K562 (cell line): ENCODE measurements at regions not wholly inside any gene's neighbourhood (a gene's known extent, or its start where the extent isn't known, plus 50 kb on each side); places are given as distances from the start of the nearest gene placed in this dataset.

Source experiments
- ATAC-seq: fragments of 200-7000 bp; cut with Tn5 transposase; 3 replicates; pipeline ENCODE4 v1.9.1; 2020; ENCODE audit warnings: moderate library complexity
- BruUV-seq: library from RNA; stranded (reverse); fragments of 400-500 nt; replicated peaks from 2 replicates; lab custom pipeline; 2021; lab: Mats Ljungman, UMichigan
- CTCF ChIA-PET: fragments of 300-600 bp; formaldehyde crosslinking; extraction: SDS; loops from one replicate; lab custom pipeline; 2021; ENCODE audit warnings: low intra/inter-chr PET ratio; lab: Yijun Ruan, JAX
- POLR2A ChIA-PET: fragments of 300-600, 350-650 bp; sonication (Branson Sonifier 250); formaldehyde crosslinking; extraction: SDS; loops from one replicate; lab custom pipeline; 2021; ENCODE audit warnings: antibody characterized with exemption, inconsistent platforms; lab: Yijun Ruan, JAX
- DNase-seq, 4 experiments: peaks; one replicate each; pipeline versions ENCODE4 v3.0.0 to v3.0.0-alpha.2; 2011 to 2018; ENCODE audit warnings: low spot score in 3 of 4, mixed read lengths in 3 of 4; ENCODE audit errors: extremely low read depth in 1 of 4
- FAIRE-seq: peaks from 2 replicates; lab custom pipeline; 2011; peaks lifted over from hg19 to GRCh38; lab: Jason Lieb, UNC
- H2AFZ ChIP-seq: 2 replicates; pipeline ENCODE4 v1.6.0; 2011; ENCODE audit warnings: low read depth, low read length, control low read depth, inconsistent platforms
- H3K27ac ChIP-seq: fragments of 200-600 bp; 3 replicates; pipeline ENCODE4 v1.8.0; 2011; ENCODE audit warnings: low read depth, mild to moderate bottlenecking, control low read depth, inconsistent platforms, low read length, moderate library complexity, mixed read lengths; ENCODE audit errors: extremely low read depth
- H3K27me3 ChIP-seq, 2 experiments: fragments of 300-600 bp in 1 of 2; 2 replicates in 1 of 2; 3 replicates in 1 of 2; pipeline versions ENCODE4 v1.6.0 to v1.8.0; 2011; ENCODE audit warnings: inconsistent platforms in 2 of 2, low read length in 2 of 2, mild to moderate bottlenecking in 1 of 2, mixed read lengths in 1 of 2, moderate library complexity in 1 of 2; ENCODE audit not compliant: control insufficient read depth in 2 of 2, insufficient read depth in 2 of 2
- H3K36me3 ChIP-seq: fragments of 300-600 bp; 3 replicates; pipeline ENCODE4 v1.8.0; 2011; ENCODE audit warnings: mild to moderate bottlenecking, low read length, inconsistent platforms; ENCODE audit not compliant: control insufficient read depth, insufficient read depth
- H3K4me1 ChIP-seq, 2 experiments: fragments of 200-600 bp in 1 of 2; replicated peaks in 1 of 2; 2 replicates in 1 of 2; 3 replicates in 1 of 2; pipeline versions ENCODE4 v1.5.1 to v1.8.0; 2011; ENCODE audit warnings: inconsistent platforms in 2 of 2, low read length in 2 of 2, mild to moderate bottlenecking in 1 of 2, mixed read lengths in 1 of 2, moderate library complexity in 1 of 2; ENCODE audit not compliant: control insufficient read depth in 2 of 2, insufficient read depth in 2 of 2
- H3K4me2 ChIP-seq: 2 replicates; pipeline ENCODE4 v1.6.1; 2011; ENCODE audit warnings: low read length, control low read depth, inconsistent platforms, mixed read lengths; ENCODE audit not compliant: insufficient read depth
- H3K4me3 ChIP-seq: fragments of 200-600 bp; sonication (generic), shearing (Covaris generic); 2 replicates; pipeline ENCODE4 v1.5.1; 2016; ENCODE audit warnings: control low read depth, inconsistent platforms
- H3K79me2 ChIP-seq: fragments of 200-600 bp; 3 replicates; pipeline ENCODE4 v1.8.0; 2011; ENCODE audit warnings: low read length, inconsistent platforms; ENCODE audit not compliant: control insufficient read depth, insufficient read depth
- H3K9ac ChIP-seq, 2 experiments: 2 replicates each; pipeline versions ENCODE4 v1.6.0 to v1.6.1; 2011; ENCODE audit warnings: low read depth in 2 of 2, low read length in 2 of 2, control low read depth in 1 of 2, inconsistent platforms in 1 of 2, mild to moderate bottlenecking in 1 of 2, mixed read lengths in 1 of 2; ENCODE audit not compliant: insufficient read depth in 1 of 2
- H3K9me1 ChIP-seq: one replicate; pipeline ENCODE4 v1.6.0; 2011; ENCODE audit warnings: inconsistent platforms, mild to moderate bottlenecking, low read length, moderate library complexity; ENCODE audit not compliant: control insufficient read depth, insufficient read depth
- H3K9me3 ChIP-seq: replicated peaks from 2 replicates; pipeline ENCODE4 v1.5.1; 2011; ENCODE audit warnings: low read depth, low read length, inconsistent platforms; ENCODE audit not compliant: control insufficient read depth, insufficient read depth
- H4K20me1 ChIP-seq: replicated peaks from 2 replicates; pipeline ENCODE4 v1.6.1; 2011; ENCODE audit warnings: low read length, inconsistent platforms, mixed read lengths; ENCODE audit not compliant: control insufficient read depth, insufficient read depth
- CUX1 ChIP-seq: fragments of 200-800 bp; sonication (Bioruptor generic); IDR thresholded peaks from 2 replicates; pipeline ENCODE4 v1.6.1; 2016; ENCODE audit warnings: missing genetic modification characterization, missing compliant biosample characterization
- NFE2L1 ChIP-seq: fragments of 450-650 bp; IDR thresholded peaks from 2 replicates; pipeline ENCODE4 v1.6.1; 2016; ENCODE audit warnings: missing genetic modification characterization, low read depth, mild to moderate bottlenecking, missing compliant biosample characterization, moderate library complexity, borderline replicate concordance
- ZNF263 ChIP-seq: sonication (generic); formaldehyde crosslinking; IDR thresholded peaks from 2 replicates; pipeline ENCODE4 v1.8.0; 2022; ENCODE audit warnings: mild to moderate bottlenecking, missing genetic modification reagents, borderline replicate concordance
- ZNF316 ChIP-seq: fragments of 450-650 bp; IDR thresholded peaks from 2 replicates; pipeline ENCODE4 v1.6.1; 2016
- ZNF398 ChIP-seq: fragments of 250-450 bp; sonication (Bioruptor Pico); IDR thresholded peaks from 2 replicates; pipeline ENCODE4 v1.8.0; 2021; ENCODE audit warnings: moderate library complexity, mild to moderate bottlenecking, inconsistent platforms
- ZNF766 ChIP-seq: fragments of 200-800 bp; sonication (Bioruptor generic); conservative IDR thresholded peaks from 2 replicates; pipeline ENCODE4 v1.6.1; 2016; ENCODE audit warnings: missing genetic modification characterization, missing compliant biosample characterization
- WGBS: fragments of 100-300 bp; shearing (Covaris generic); methylation state at CpG from one replicate; pipeline ENCODE4 v1.1.6; 2016; ENCODE audit warnings: low coverage, mixed read lengths; ENCODE audit not compliant: insufficient coverage; ENCODE audit errors: missing lambda C conversion rate; 5-methylcytosine and 5-hydroxymethylcytosine counted together
- in situ Hi-C: fragments of 300-500 bp; cut with MboI; formaldehyde crosslinking; loops from 4 replicates; pipeline ENCODE4 v1.15.0; 2018; ENCODE audit warnings: inconsistent platforms, mixed read lengths
- intact Hi-C: fragments of 100-400 bp; cut with micrococcal nuclease; formaldehyde crosslinking; loops from 2 replicates; pipeline ENCODE4 v1.14.2; 2022

GRCh38 chr6:47363736-47364135 is 54.0 kb upstream of the TNFRSF21 start (continued):
- TF ChIP-seq ZNF398 (CRISPR knock-in tag) (no peak), ZNF263 (CRISPR knock-in tag) (no peak)

- no peak for FAIRE-seq
- H3K79me2 ChIP-seq, result no peaks in the 10 kb centered on the region
- in situ Hi-C loops (no loop called here), intact Hi-C loops (no loop called here)
- no peak overlapping the region for H3K4me2 ChIP-seq
- no peak overlapping the region for H3K4me3 ChIP-seq
- peak; percentile 54 for ATAC-seq
- H2AFZ ChIP-seq, result peak overlapping the region; percentile 37; the same call in 1 of the 2 replicates
- ChIA-PET CTCF (no interaction called here), POLR2A (no interaction called here)
- 39% methylated on average over 2 of the region's 2 CpGs for WGBS
- H3K9me3 ChIP-seq, result no peaks in the 10 kb centered on the region
- peaks cover 0 to 5% of the 10 kb centered on the region in 2 experiments; a peak in 2 of 5 replicates for H3K4me1 ChIP-seq
- no peak overlapping the region for H3K9ac ChIP-seq
- no TSS peak for BruUV-seq
- H3K9me1 ChIP-seq, result no peaks in the 10 kb centered on the region
- no peak for DNase-seq
- no peak overlapping the region for H3K27ac ChIP-seq
- H3K27me3 ChIP-seq, result no peaks in the 10 kb centered on the region
- H3K36me3 ChIP-seq, result no peaks in the 10 kb centered on the region
- peak; percentile 62; the same call in 1 of the 2 replicates for TF ChIP-seq ZNF766 (CRISPR knock-in tag)
- TF ChIP-seq CUX1 (CRISPR knock-in tag), result no peak
- TF ChIP-seq NFE2L1, result no peak
- peak; percentile 5; the same call in 1 of the 2 replicates for TF ChIP-seq ZNF316
- TF ChIP-seq, all 486 proteins: peak for 2
- no peaks in the 10 kb centered on the region for H4K20me1 ChIP-seq
Observed at GRCh38 chr6:47366335-47366890, 56.7 kb upstream of the TNFRSF21 start.
